Bronchial epithelial cell (primary cell): ENCODE measurements at regions not wholly inside any gene's neighbourhood (a gene's known extent, or its start where the extent isn't known, plus 50 kb on each side); places are given as distances from the start of the nearest gene placed in this dataset.

Experiments
- DNase-seq: peaks from one replicate; pipeline ENCODE4 v3.0.0-alpha.2; 2010; ENCODE audit warnings: low read depth
- FAIRE-seq: peaks from 2 replicates; lab custom pipeline; 2011; peaks lifted over from hg19 to GRCh38; lab: Jason Lieb, UNC
- H3K27me3 ChIP-seq: 2 replicates; pipeline ENCODE4 v1.5.1; 2011; ENCODE audit warnings: low read length; ENCODE audit not compliant: control insufficient read depth, insufficient read depth
- H3K36me3 ChIP-seq: 2 replicates; pipeline ENCODE4 v1.5.1; 2011; ENCODE audit warnings: low read length; ENCODE audit not compliant: control insufficient read depth, insufficient read depth
- H3K4me3 ChIP-seq: 2 replicates; pipeline ENCODE4 v1.5.1; 2011; ENCODE audit warnings: mild to moderate bottlenecking, low read depth, low read length, control low read depth
- TF ChIP-seq, protein P1 (sequence below): IDR thresholded peaks from 2 replicates; pipeline ENCODE4 v1.5.1; 2011; ENCODE audit warnings: mild to moderate bottlenecking, moderate library complexity, low read length, control low read depth, inconsistent platforms; ENCODE audit not compliant: insufficient read depth, severe bottlenecking

GRCh38 chr18:7464245-7464966, 102.7 kb upstream of the PTPRM start:
- Histone ChIP-seq H3K27me3 (no peaks in the 10 kb centered on the region), H3K36me3 (no peaks in the 10 kb centered on the region), H3K4me3 (no peak overlapping the region)
- FAIRE-seq (no peak), DNase-seq (no peak)
- TF ChIP-seq, protein P1, sequence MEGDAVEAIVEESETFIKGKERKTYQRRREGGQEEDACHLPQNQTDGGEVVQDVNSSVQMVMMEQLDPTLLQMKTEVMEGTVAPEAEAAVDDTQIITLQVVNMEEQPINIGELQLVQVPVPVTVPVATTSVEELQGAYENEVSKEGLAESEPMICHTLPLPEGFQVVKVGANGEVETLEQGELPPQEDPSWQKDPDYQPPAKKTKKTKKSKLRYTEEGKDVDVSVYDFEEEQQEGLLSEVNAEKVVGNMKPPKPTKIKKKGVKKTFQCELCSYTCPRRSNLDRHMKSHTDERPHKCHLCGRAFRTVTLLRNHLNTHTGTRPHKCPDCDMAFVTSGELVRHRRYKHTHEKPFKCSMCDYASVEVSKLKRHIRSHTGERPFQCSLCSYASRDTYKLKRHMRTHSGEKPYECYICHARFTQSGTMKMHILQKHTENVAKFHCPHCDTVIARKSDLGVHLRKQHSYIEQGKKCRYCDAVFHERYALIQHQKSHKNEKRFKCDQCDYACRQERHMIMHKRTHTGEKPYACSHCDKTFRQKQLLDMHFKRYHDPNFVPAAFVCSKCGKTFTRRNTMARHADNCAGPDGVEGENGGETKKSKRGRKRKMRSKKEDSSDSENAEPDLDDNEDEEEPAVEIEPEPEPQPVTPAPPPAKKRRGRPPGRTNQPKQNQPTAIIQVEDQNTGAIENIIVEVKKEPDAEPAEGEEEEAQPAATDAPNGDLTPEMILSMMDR: no peak

DNA sequence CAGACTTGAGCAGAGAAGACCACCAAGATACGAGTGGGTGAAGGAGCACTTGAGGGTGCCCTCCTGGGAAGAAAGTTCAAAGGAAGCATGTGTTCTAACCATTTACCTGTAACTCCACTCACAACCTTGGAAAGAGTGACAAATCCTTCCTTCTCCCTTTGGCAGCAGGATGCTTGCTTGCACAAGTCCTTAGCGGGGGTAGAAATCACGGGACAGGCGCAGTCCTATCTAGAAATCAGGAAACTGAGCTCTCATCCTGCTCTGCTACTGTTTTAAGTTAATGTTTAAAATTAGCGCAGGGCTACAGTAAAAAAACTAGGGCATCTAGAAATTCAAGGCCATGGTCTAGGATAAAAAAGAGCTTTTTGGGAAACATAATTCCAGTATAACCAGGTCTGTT, 100.9 kb upstream of the PTPRM start:
- Histone ChIP-seq H3K4me3 (no peak overlapping the region), H3K27me3 (no peaks in the 10 kb centered on the region), H3K36me3 (no peaks in the 10 kb centered on the region)
- FAIRE-seq (no peak), DNase-seq (no peak)
- TF ChIP-seq, protein P1: no peak

DNA sequence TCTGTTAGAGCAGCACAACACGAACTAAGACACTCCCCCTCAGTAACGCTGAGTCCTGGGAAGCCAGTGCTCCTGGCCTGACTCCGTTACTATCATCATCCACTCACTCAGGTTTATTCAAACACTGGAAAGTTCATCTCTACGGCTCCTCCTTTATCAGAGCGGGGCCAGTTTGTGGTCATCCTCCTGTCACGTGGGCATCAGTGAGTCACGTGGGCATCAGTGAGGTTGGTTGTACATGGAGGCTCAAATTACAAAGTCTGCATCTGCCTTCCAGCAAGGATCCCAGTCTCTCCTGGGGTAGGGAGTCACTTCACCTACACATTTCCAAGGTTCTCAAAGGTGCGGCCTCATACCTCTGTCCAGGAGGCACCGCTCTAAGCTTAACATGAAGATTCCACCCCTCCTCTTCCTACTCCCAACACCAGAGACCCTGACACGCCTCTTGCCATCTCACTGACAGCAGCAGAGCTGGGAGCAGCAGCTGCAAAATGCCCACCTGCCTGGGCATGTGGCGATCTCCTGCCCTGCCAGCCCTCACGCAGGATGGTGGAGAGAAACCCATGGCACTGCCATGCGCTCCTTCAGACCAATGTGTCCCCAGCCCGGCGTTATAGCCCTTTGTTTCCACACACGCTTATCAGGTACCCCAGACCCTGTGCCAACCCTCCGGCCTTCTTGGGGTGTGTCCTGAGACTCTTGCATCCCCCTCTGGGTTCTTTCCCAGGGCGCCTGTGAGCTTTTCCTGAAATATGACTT, 99.2 kb upstream of the PTPRM start:
- TF ChIP-seq, protein P1: no peak
- FAIRE-seq (no peak), DNase-seq (peak; percentile 6)
- Histone ChIP-seq H3K36me3 (no peaks in the 10 kb centered on the region), H3K4me3 (no peak overlapping the region), H3K27me3 (no peaks in the 10 kb centered on the region)

DNA sequence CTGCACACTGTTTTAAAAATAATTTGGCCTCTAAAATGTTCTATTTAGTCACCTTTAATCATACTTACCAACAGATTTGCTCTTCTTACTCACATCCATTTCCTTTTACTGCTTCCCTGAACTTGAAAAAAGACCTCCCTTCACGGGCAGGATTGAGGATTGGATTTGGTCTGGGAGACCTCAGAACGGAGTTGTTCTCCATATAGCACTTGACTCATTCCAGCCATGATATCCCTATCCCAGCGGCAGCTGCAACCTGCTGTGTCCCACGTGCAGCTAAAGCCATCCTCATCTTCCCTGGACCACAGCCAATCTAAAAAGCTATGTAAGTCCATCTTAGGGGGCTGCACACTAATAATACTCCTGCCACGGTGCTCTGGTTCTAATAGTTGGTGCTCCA, 97.0 kb upstream of the PTPRM start:
- H3K27me3 ChIP-seq: no peaks in the 10 kb centered on the region
- no peak overlapping the region for H3K4me3 ChIP-seq
- no peaks in the 10 kb centered on the region for H3K36me3 ChIP-seq
- TF ChIP-seq, protein P1: no peak
- no peak for FAIRE-seq
- no peak for DNase-seq

- peak; percentile 28 for FAIRE-seq
- Histone ChIP-seq H3K36me3 (no peaks in the 10 kb centered on the region), H3K27me3 (no peaks in the 10 kb centered on the region), H3K4me3 (no peak overlapping the region)
- DNase-seq: no peak
- TF ChIP-seq, protein P1: no peak
Observed at GRCh38 chr18:7470503-7470902, 96.6 kb upstream of the PTPRM start.
